Astrocyte (in vitro differentiated cells and primary cell): ENCODE measurements at regions not wholly inside any gene's neighbourhood (a gene's known extent, or its start where the extent isn't known, plus 50 kb on each side); places are given as distances from the start of the nearest gene placed in this dataset.

Source experiments
- EZH2 ChIP-seq: IDR thresholded peaks from 2 replicates; pipeline ENCODE4 v1.6.1; 2012; ENCODE audit warnings: mild to moderate bottlenecking, low read length, inconsistent platforms; ENCODE audit not compliant: insufficient read depth
- TF ChIP-seq, protein P1 (sequence below): IDR thresholded peaks from 2 replicates; pipeline ENCODE4 v1.5.1; 2011; ENCODE audit warnings: low read depth, mild to moderate bottlenecking, inconsistent platforms, low read length, moderate library complexity; ENCODE audit not compliant: insufficient read depth

DNA sequence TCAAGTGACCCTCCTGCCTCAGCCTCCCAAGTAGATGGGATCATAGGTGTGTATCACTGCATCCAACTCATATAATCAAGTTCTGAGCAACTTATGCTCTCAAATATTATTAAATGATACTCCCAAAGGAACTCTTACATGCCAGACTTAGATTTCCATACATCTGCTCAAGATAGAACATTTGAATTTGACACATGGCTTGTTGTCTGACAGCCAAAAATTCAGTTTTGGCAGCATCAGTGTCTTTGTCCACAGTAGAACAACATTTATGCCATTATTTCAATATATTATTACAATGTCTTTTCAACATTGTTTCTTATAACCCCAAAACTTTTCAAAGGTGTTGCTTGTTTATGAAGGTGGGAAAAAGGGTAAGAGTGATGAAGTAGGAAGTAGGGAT is 116.2 kb downstream of the SUCNR1 start:
- TF ChIP-seq, protein P1, sequence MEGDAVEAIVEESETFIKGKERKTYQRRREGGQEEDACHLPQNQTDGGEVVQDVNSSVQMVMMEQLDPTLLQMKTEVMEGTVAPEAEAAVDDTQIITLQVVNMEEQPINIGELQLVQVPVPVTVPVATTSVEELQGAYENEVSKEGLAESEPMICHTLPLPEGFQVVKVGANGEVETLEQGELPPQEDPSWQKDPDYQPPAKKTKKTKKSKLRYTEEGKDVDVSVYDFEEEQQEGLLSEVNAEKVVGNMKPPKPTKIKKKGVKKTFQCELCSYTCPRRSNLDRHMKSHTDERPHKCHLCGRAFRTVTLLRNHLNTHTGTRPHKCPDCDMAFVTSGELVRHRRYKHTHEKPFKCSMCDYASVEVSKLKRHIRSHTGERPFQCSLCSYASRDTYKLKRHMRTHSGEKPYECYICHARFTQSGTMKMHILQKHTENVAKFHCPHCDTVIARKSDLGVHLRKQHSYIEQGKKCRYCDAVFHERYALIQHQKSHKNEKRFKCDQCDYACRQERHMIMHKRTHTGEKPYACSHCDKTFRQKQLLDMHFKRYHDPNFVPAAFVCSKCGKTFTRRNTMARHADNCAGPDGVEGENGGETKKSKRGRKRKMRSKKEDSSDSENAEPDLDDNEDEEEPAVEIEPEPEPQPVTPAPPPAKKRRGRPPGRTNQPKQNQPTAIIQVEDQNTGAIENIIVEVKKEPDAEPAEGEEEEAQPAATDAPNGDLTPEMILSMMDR: no peak
- no peak for TF ChIP-seq EZH2
